A549 (cell line): ENCODE measurements at regions not wholly inside any gene's neighbourhood (a gene's known extent, or its start where the extent isn't known, plus 50 kb on each side); places are given as distances from the start of the nearest gene placed in this dataset.

Source experiments
- ATAC-seq, 2 experiments: fragments of 200-7000 bp in 1 of 2; fragments of >200 bp in 1 of 2; cut with Nextera tagmentation in 1 of 2; cut with Tn5 transposase in 1 of 2; 3 replicates each; pipeline versions ENCODE4 v1.8.0 to v1.9.1; 2018 to 2020; ENCODE audit warnings: mild to moderate bottlenecking in 1 of 2, moderate library complexity in 1 of 2
- CTCF ChIA-PET: fragments of 300-600 bp; sonication (Branson Sonifier 250); formaldehyde crosslinking; extraction: SDS; loops from one replicate; lab custom pipeline; 2021; ENCODE audit warnings: antibody characterized with exemption, inconsistent platforms; lab: Yijun Ruan, JAX
- POLR2A ChIA-PET: fragments of 350-600 bp; formaldehyde crosslinking; extraction: SDS; loops from one replicate; lab custom pipeline; 2021; ENCODE audit warnings: antibody characterized with exemption, inconsistent platforms; lab: Yijun Ruan, JAX
- DNase-seq, 2 experiments: peaks; one replicate each; pipeline versions ENCODE4 v3.0.0 to v3.0.0-alpha.2; 2011 to 2016; ENCODE audit warnings: low read depth in 1 of 2, low spot score in 1 of 2
- FAIRE-seq: peaks from 2 replicates; lab custom pipeline; 2011; peaks lifted over from hg19 to GRCh38; lab: Jason Lieb, UNC
- H3K27ac ChIP-seq, 2 experiments: fragments of >200 bp; sonication (Bioruptor Twin); formaldehyde crosslinking; 3 replicates each; pipeline ENCODE4 v1.5.1; 2016 to 2017
- H3K4me1 ChIP-seq: fragments of >200 bp; sonication (Bioruptor Twin); formaldehyde crosslinking; 3 replicates; pipeline ENCODE4 v1.6.1; 2016
- H3K4me2 ChIP-seq: fragments of >200 bp; sonication (Bioruptor Twin); formaldehyde crosslinking; 3 replicates; pipeline ENCODE4 v1.6.1; 2016
- H3K4me3 ChIP-seq: fragments of >200 bp; sonication (Bioruptor Twin); formaldehyde crosslinking; 3 replicates; pipeline ENCODE4 v1.5.1; 2016
- H3K9me3 ChIP-seq: fragments of >200 bp; sonication (Bioruptor Twin); formaldehyde crosslinking; 3 replicates; pipeline ENCODE4 v1.6.1; 2016
- BHLHE40 ChIP-seq: IDR thresholded peaks from 2 replicates; pipeline ENCODE4 v1.6.1; 2012; ENCODE audit warnings: low read depth, low read length, inconsistent platforms
- CBX2 ChIP-seq: fragments of 200-600 bp; sonication (generic); IDR thresholded peaks from 2 replicates; pipeline ENCODE4 v1.6.1; 2016; ENCODE audit warnings: low read depth, mild to moderate bottlenecking, borderline replicate concordance
- CBX8 ChIP-seq: fragments of 200-600 bp; sonication (generic); IDR thresholded peaks from 2 replicates; pipeline ENCODE4 v1.6.1; 2016
- CHD4 ChIP-seq: fragments of 200-600 bp; sonication (generic); IDR thresholded peaks from 2 replicates; pipeline ENCODE4 v1.6.1; 2016; ENCODE audit warnings: antibody characterized with exemption, mild to moderate bottlenecking, borderline replicate concordance
- EHMT2 ChIP-seq: fragments of 200-600 bp; sonication (generic); IDR thresholded peaks from 2 replicates; pipeline ENCODE4 v1.6.1; 2016; ENCODE audit warnings: antibody characterized with exemption, low read depth, mild to moderate bottlenecking, moderate library complexity
- FOSB ChIP-seq: fragments of 250-450 bp; sonication (Bioruptor Pico); IDR thresholded peaks from 2 replicates; pipeline ENCODE4 v1.5.0; 2020; ENCODE audit warnings: mild to moderate bottlenecking, moderate library complexity
- GATA3 ChIP-seq: IDR thresholded peaks from 2 replicates; pipeline ENCODE4 v1.6.1; 2012; ENCODE audit warnings: borderline replicate concordance
- HES2 ChIP-seq: fragments of >200 bp; sonication (Bioruptor Twin); formaldehyde crosslinking; IDR thresholded peaks from 2 replicates; pipeline ENCODE4 v1.6.1; 2016
- HEYL ChIP-seq: fragments of 250-450 bp; sonication (Bioruptor Pico); IDR thresholded peaks from 2 replicates; pipeline ENCODE4 v1.8.0; 2021; ENCODE audit warnings: mild to moderate bottlenecking, moderate library complexity
- JUNB ChIP-seq: fragments of >200 bp; sonication (Bioruptor Twin); formaldehyde crosslinking; IDR thresholded peaks from 2 replicates; pipeline ENCODE4 v1.6.1; 2016
- KDM1A ChIP-seq: fragments of 200-600 bp; sonication (generic); IDR thresholded peaks from 2 replicates; pipeline ENCODE4 v1.6.1; 2016; ENCODE audit warnings: low read depth, mild to moderate bottlenecking
- KDM5A ChIP-seq: fragments of 200-600 bp; sonication (generic); IDR thresholded peaks from 2 replicates; pipeline ENCODE4 v1.6.1; 2016; ENCODE audit warnings: antibody characterized with exemption, mild to moderate bottlenecking
- MAFK ChIP-seq: fragments of 450-650 bp; IDR thresholded peaks from 2 replicates; pipeline ENCODE4 v1.6.1; 2014; ENCODE audit not compliant: partially characterized antibody
- MAZ ChIP-seq: fragments of 150-350 bp; IDR thresholded peaks from 2 replicates; pipeline ENCODE4 v1.6.1; 2014; ENCODE audit warnings: antibody characterized with exemption, low read depth, low read length, borderline replicate concordance
- MYC ChIP-seq: IDR thresholded peaks from 2 replicates; pipeline ENCODE4 v1.6.1; 2012; ENCODE audit warnings: mild to moderate bottlenecking, inconsistent platforms, low read length, improper control_type of control experiment, borderline replicate concordance
- PHF8 ChIP-seq: fragments of 200-600 bp; sonication (generic); IDR thresholded peaks from 2 replicates; pipeline ENCODE4 v1.6.1; 2016; ENCODE audit warnings: low read depth, mild to moderate bottlenecking, antibody characterized with exemption, moderate library complexity, borderline replicate concordance
- RAD21 ChIP-seq, 2 experiments: fragments of >200 bp in 1 of 2; sonication (Bioruptor Twin) in 1 of 2; formaldehyde crosslinking in 1 of 2; IDR thresholded peaks in 1 of 2; conservative IDR thresholded peaks in 1 of 2; 2 replicates in 1 of 2; 3 replicates in 1 of 2; pipeline ENCODE4 v1.6.1; 2012 to 2018; ENCODE audit warnings: inconsistent platforms in 1 of 2
- TP53 ChIP-seq: fragments of 250-450 bp; sonication (Bioruptor Pico); IDR thresholded peaks from 2 replicates; pipeline ENCODE4 v1.5.0; 2021; ENCODE audit warnings: mild to moderate bottlenecking, moderate library complexity
- ZSCAN20 ChIP-seq: fragments of 250-450 bp; sonication (Bioruptor Pico); IDR thresholded peaks from 2 replicates; pipeline ENCODE4 v1.8.0; 2022; ENCODE audit warnings: mild to moderate bottlenecking, moderate library complexity
- WGBS: methylation state at CpG from one replicate; pipeline ENCODE4 v1.1.6; 2017; ENCODE audit errors: missing lambda C conversion rate; 5-methylcytosine and 5-hydroxymethylcytosine counted together
- TF ChIP-seq, protein P1 (sequence below): fragments of 200-600 bp; sonication (generic); IDR thresholded peaks from 2 replicates; pipeline ENCODE4 v1.6.1; 2016; ENCODE audit warnings: antibody characterized with exemption, mild to moderate bottlenecking, moderate library complexity
- TF ChIP-seq, protein P2 (sequence below): IDR thresholded peaks from 2 replicates; pipeline ENCODE4 v1.6.1; 2012
- TF ChIP-seq, protein P3 (sequence below): fragments of 450-650 bp; IDR thresholded peaks from 2 replicates; pipeline ENCODE4 v1.6.1; 2014; ENCODE audit warnings: antibody characterized with exemption
- TF ChIP-seq, protein P4 (sequence below): fragments of 250-450 bp; sonication (Bioruptor Pico); IDR thresholded peaks from 2 replicates; pipeline ENCODE4 v1.5.0; 2021; ENCODE audit warnings: mild to moderate bottlenecking, moderate library complexity, borderline replicate concordance
- TF ChIP-seq, protein P5 (sequence below): IDR thresholded peaks from 2 replicates; pipeline ENCODE4 v1.6.1; 2012; ENCODE audit warnings: low read depth, borderline replicate concordance

DNA sequence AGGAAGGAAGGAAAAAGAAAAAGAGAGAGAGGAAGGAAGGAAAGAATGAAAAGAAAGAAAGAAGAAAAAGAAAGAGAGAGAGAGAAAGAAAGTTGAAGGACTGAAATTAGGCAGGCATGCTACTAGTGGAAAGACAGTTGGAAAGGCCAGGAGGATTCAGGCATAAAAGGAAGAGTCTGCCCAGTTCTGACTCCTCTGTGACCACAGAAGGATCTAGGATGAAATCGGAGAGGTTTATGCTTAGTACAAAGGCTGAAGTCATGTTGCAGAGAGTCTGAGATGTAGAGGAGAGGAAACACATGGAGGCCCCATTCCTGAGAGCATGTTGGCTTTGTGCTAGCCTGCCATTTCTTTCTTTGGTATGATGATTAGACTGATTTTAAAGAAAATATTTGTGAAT is 246.5 kb upstream of the ARGLU1 start (continued):
- TF ChIP-seq HES2 (no peak), RAD21 (conservative IDR thresholded peaks at IDR 0.05 in 1 of 2, IDR thresholded peaks at IDR 0.05 in 1 of 2) (no peak), TP53 (CRISPR knock-in tag) (no peak)
- TF ChIP-seq, all 56 proteins: peak for 0

DNA sequence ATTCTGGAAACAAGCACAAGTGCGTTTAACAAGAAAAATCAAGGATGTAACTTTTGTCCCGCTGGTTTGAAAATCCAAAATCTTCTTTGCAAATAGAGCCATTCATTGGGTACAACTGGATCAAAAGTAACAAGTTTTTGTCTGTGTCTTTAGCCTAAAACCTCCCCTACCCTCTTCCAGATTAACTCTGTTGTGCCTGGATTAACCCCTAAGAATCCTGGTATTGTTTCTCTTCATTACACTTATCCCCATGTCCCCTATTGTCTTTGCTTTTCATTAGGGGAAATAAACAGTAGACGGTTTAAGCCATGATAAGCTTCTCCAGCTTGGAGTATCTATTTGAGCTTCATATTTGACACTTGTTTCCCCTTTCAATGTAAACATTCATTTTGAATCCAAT is 242.1 kb upstream of the ARGLU1 start:
- ATAC-seq (no peak), DNase-seq (no peak), FAIRE-seq (no peak)
- H3K4me2 ChIP-seq: no peak overlapping the region
- H3K4me1 ChIP-seq: no peaks in the 10 kb centered on the region
- 11% methylated on average over 3 of the region's 3 CpGs for WGBS
- CTCF ChIA-PET: no interaction called here
- H3K27ac ChIP-seq: no peak overlapping the region
- TF ChIP-seq RAD21 (conservative IDR thresholded peaks at IDR 0.05 in 1 of 2, IDR thresholded peaks at IDR 0.05 in 1 of 2) (no peak), MYC (no peak), MAFK (no peak), HEYL (CRISPR knock-in tag) (no peak), KDM5A (no peak), CHD4 (no peak), JUNB (no peak), CBX8 (no peak), ZSCAN20 (CRISPR knock-in tag) (no peak), BHLHE40 (no peak), CBX2 (no peak), PHF8 (no peak), GATA3 (no peak)
- TF ChIP-seq, protein P1, sequence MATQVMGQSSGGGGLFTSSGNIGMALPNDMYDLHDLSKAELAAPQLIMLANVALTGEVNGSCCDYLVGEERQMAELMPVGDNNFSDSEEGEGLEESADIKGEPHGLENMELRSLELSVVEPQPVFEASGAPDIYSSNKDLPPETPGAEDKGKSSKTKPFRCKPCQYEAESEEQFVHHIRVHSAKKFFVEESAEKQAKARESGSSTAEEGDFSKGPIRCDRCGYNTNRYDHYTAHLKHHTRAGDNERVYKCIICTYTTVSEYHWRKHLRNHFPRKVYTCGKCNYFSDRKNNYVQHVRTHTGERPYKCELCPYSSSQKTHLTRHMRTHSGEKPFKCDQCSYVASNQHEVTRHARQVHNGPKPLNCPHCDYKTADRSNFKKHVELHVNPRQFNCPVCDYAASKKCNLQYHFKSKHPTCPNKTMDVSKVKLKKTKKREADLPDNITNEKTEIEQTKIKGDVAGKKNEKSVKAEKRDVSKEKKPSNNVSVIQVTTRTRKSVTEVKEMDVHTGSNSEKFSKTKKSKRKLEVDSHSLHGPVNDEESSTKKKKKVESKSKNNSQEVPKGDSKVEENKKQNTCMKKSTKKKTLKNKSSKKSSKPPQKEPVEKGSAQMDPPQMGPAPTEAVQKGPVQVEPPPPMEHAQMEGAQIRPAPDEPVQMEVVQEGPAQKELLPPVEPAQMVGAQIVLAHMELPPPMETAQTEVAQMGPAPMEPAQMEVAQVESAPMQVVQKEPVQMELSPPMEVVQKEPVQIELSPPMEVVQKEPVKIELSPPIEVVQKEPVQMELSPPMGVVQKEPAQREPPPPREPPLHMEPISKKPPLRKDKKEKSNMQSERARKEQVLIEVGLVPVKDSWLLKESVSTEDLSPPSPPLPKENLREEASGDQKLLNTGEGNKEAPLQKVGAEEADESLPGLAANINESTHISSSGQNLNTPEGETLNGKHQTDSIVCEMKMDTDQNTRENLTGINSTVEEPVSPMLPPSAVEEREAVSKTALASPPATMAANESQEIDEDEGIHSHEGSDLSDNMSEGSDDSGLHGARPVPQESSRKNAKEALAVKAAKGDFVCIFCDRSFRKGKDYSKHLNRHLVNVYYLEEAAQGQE: no peak
- TF ChIP-seq, protein P2, sequence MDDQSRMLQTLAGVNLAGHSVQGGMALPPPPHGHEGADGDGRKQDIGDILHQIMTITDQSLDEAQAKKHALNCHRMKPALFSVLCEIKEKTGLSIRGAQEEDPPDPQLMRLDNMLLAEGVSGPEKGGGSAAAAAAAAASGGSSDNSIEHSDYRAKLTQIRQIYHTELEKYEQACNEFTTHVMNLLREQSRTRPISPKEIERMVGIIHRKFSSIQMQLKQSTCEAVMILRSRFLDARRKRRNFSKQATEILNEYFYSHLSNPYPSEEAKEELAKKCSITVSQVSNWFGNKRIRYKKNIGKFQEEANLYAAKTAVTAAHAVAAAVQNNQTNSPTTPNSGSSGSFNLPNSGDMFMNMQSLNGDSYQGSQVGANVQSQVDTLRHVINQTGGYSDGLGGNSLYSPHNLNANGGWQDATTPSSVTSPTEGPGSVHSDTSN: no peak
- TF ChIP-seq, all 56 proteins: peak for 0
- POLR2A ChIA-PET: no interaction called here
- Histone ChIP-seq H3K9me3 (no peaks in the 10 kb centered on the region), H3K4me3 (no peak overlapping the region)

GRCh38 chr13:106804991-106805390 is 237.1 kb upstream of the ARGLU1 start:
- DNase-seq (no peak), FAIRE-seq (no peak), ATAC-seq (no peak)
- Histone ChIP-seq H3K4me1 (no peaks in the 10 kb centered on the region), H3K4me2 (no peak overlapping the region), H3K27ac (no peak overlapping the region), H3K9me3 (no peaks in the 10 kb centered on the region), H3K4me3 (no peak overlapping the region)
- CTCF ChIA-PET: no interaction called here
- POLR2A ChIA-PET: no interaction called here
- 27% methylated on average over 3 of the region's 3 CpGs for WGBS
- TF ChIP-seq, protein P3, sequence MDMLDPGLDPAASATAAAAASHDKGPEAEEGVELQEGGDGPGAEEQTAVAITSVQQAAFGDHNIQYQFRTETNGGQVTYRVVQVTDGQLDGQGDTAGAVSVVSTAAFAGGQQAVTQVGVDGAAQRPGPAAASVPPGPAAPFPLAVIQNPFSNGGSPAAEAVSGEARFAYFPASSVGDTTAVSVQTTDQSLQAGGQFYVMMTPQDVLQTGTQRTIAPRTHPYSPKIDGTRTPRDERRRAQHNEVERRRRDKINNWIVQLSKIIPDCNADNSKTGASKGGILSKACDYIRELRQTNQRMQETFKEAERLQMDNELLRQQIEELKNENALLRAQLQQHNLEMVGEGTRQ: no peak
- TF ChIP-seq HES2 (no peak), KDM1A (no peak), EHMT2 (no peak), FOSB (CRISPR knock-in tag) (no peak), MAZ (no peak)
- TF ChIP-seq, protein P4, sequence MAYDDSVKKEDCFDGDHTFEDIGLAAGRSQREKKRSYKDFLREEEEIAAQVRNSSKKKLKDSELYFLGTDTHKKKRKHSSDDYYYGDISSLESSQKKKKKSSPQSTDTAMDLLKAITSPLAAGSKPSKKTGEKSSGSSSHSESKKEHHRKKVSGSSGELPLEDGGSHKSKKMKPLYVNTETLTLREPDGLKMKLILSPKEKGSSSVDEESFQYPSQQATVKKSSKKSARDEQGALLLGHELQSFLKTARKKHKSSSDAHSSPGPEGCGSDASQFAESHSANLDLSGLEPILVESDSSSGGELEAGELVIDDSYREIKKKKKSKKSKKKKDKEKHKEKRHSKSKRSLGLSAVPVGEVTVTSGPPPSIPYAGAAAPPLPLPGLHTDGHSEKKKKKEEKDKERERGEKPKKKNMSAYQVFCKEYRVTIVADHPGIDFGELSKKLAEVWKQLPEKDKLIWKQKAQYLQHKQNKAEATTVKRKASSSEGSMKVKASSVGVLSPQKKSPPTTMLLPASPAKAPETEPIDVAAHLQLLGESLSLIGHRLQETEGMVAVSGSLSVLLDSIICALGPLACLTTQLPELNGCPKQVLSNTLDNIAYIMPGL (CRISPR knock-in tag): no peak
- TF ChIP-seq, protein P5, sequence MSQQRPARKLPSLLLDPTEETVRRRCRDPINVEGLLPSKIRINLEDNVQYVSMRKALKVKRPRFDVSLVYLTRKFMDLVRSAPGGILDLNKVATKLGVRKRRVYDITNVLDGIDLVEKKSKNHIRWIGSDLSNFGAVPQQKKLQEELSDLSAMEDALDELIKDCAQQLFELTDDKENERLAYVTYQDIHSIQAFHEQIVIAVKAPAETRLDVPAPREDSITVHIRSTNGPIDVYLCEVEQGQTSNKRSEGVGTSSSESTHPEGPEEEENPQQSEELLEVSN: no peak
